GM10266 (cell line): ENCODE measurements at regions not wholly inside any gene's neighbourhood (a gene's known extent, or its start where the extent isn't known, plus 50 kb on each side); places are given as distances from the start of the nearest gene placed in this dataset.

ENCODE experiments used
- DNase-seq: peaks from one replicate; pipeline ENCODE4 v3.0.0; 2012; ENCODE audit errors: extremely low spot score
- TF ChIP-seq, protein P1 (sequence below): IDR thresholded peaks from 2 replicates; pipeline ENCODE4 v1.5.1; 2012; ENCODE audit warnings: mild to moderate bottlenecking, low read depth; ENCODE audit not compliant: control insufficient read depth, insufficient read depth; ENCODE audit errors: missing control alignments

- DNase-seq, result no peak
Measured at GRCh38 chr13:78972561-78972960, 313.6 kb upstream of the OBI1 start.

GRCh38 chr13:78971355-78972025 lies 312.5 kb upstream of the OBI1 start:
- no peak for DNase-seq
- TF ChIP-seq, protein P1, sequence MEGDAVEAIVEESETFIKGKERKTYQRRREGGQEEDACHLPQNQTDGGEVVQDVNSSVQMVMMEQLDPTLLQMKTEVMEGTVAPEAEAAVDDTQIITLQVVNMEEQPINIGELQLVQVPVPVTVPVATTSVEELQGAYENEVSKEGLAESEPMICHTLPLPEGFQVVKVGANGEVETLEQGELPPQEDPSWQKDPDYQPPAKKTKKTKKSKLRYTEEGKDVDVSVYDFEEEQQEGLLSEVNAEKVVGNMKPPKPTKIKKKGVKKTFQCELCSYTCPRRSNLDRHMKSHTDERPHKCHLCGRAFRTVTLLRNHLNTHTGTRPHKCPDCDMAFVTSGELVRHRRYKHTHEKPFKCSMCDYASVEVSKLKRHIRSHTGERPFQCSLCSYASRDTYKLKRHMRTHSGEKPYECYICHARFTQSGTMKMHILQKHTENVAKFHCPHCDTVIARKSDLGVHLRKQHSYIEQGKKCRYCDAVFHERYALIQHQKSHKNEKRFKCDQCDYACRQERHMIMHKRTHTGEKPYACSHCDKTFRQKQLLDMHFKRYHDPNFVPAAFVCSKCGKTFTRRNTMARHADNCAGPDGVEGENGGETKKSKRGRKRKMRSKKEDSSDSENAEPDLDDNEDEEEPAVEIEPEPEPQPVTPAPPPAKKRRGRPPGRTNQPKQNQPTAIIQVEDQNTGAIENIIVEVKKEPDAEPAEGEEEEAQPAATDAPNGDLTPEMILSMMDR, result no peak

More at GRCh38 chr13:78972561-78972960, 313.6 kb upstream of the OBI1 start:
- TF ChIP-seq, protein P1, result no peak

- DNase-seq, result no peak
- TF ChIP-seq, protein P1, result no peak
Measured at GRCh38 chr13:78960881-78961280, 301.9 kb upstream of the OBI1 start.

DNA sequence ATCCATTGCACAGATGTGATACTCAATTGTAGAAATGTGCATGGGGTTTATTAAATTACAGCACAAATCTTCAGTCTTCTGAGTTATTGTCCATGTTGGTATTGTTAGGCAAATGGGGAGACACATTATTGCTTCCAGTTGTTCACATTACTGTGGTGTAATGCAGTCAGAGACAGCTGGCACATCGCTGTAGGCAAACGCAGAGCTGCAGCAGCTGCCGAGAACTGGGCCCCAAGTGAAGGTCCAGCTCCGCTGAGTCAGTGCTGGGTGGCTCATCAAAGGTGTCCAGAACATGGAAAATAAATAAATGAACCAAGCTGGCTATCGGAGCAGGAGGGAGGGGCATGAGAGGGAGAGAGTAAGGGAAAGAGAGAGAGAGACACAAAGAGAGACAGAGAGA lies 299.1 kb upstream of the OBI1 start:
- DNase-seq, result no peak
- TF ChIP-seq, protein P1, result no peak

- DNase-seq, result no peak
- TF ChIP-seq, protein P1, result no peak
Measured at GRCh38 chr13:78940455-78941130, 281.6 kb upstream of the OBI1 start.

DNA sequence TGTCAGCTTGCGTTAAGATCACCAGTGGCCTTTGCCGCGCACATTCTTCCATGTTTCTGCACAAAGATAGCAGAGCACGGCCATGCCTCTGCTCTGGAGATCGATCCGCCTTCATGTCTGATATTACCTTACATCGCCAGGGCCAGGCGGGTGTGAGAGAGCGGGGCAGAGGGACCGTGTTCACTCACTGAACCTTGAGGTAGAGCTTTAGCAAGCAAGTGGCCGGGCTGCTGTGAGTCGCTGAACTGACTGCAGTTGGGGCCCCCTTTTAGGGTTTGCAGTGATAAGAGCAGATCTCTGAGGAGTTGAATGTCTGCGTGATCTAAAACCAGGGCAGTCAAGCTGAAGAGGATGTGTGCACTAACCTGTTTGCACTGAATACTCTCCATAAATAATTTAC lies 275.4 kb upstream of the OBI1 start:
- no peak for DNase-seq
- TF ChIP-seq, protein P1, result no peak

DNA sequence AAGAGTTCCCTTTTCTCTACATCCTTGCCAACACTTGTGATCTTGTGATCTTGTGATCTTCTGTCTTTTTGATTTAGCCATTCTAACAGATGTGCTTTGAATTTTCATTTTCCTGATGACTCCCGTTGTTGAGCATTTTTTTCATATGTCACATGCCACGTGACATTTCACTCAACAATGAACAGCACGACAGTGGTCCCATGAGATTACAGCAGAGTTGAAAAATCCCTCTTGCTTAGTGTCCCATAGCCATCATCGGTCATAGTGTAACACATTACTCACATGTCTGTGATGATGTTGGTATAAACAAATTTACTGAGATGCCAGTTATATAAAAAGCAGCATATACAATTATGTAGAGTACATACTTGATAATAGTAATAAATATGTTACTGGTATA lies 256.1 kb upstream of the OBI1 start:
- TF ChIP-seq, protein P1, result no peak
- no peak for DNase-seq
